HG03520 (cell line): ENCODE measurements at regions not wholly inside any gene's neighbourhood (a gene's known extent, or its start where the extent isn't known, plus 50 kb on each side); places are given as distances from the start of the nearest gene placed in this dataset.

Experiments
- ATAC-seq: cut with Tn5 transposase; IDR thresholded peaks from one replicate; pipeline ENCODE4 v1.9.1; 2021; ENCODE audit warnings: mild to moderate bottlenecking, moderate library complexity; ENCODE audit not compliant: unreplicated experiment

DNA sequence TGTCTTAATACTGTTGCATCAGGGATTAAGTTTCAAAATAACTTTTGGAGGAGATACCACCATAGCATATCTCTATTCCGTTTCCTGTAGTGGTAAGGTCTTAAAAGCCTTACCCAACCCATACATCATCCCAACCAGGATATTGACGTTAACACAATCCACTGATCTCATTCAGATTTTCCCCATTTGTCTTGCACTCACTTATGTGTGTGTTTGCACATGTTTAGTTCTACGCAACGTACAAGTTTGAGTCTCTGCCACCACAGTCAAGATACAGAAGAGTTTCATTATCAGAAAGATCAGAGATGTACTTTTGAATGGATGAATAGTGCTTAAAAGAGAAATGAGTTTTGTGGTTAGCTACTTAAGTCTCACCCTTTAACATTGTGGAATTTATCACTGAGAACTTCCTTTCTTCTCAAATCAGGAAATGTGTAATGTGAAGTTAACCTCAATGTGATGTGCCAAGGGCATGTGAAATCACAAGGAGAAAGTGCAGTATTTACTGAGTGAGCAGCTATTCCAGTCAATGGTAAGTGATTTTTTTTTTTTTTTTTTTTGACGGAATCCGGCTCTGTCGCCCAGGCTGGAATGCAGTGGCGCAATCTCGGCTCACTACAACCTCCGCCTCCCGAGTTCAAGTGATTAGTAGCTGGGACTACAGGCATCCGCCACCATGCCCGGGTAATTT is 69.2 kb upstream of the EPHA4 start:
- ATAC-seq: no peak

- ATAC-seq: no peak
These were observed 68.6 kb upstream of the EPHA4 start for GRCh38 chr2:221640686-221641085.

- no peak for ATAC-seq
These were observed 65.7 kb upstream of the EPHA4 start for GRCh38 chr2:221637851-221638250.

GRCh38 chr2:221635949-221636348 is 63.8 kb upstream of the EPHA4 start:
- no peak for ATAC-seq

DNA sequence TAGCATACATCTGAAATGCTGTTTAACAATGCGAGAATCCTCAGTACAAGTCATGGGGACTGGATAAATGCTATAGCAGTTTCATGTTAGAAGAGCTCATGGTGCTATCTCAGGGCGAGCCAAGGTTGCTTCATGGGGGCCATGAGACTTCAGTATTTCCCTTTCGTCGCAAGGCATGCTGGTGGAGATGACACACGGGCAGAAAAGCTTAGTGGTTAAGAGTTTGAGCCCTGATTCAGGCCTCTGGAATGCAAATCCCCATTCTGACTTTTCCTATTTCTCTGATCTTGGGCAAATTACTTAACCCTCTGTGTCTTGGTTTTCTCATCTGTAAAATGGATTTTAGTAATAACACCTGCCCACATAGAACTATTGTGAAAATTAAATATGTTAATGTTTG is 57.4 kb upstream of the EPHA4 start:
- ATAC-seq: no peak

DNA sequence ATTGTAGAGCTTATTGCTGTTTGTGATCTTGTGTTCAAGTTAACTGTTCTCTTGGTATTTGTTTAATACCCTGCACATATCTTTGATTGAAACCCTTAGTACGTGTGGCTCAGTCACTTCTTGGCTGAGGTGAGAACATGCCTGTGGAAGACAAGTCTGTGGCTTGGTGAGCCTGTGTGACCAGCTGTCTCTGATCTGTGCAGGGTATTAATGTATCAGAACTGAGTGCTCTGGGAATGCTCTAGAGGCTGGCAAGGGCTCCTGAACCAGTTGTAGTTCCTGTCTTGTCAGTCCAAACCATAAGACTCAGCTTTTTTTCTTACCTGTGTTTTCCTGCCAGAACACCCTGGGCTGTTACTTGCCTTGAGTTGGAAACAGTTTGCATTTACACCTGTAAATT is 52.4 kb upstream of the EPHA4 start:
- ATAC-seq: no peak
